Astrocyte (in vitro differentiated cells and primary cell): ENCODE measurements at regions not wholly inside any gene's neighbourhood (a gene's known extent, or its start where the extent isn't known, plus 50 kb on each side); places are given as distances from the start of the nearest gene placed in this dataset.

Source experiments
- DNase-seq: peaks from one replicate; pipeline ENCODE4 v3.0.0-alpha.2; 2010; ENCODE audit warnings: low read depth
- FAIRE-seq: peaks from 2 replicates; lab custom pipeline; 2011; peaks lifted over from hg19 to GRCh38; lab: Jason Lieb, UNC
- H2AFZ ChIP-seq: 2 replicates; pipeline ENCODE4 v1.6.0; 2012; ENCODE audit warnings: low read depth, low read length, inconsistent platforms
- H3K27ac ChIP-seq: 2 replicates; pipeline ENCODE4 v1.5.1; 2011; ENCODE audit warnings: low read depth, low read length, inconsistent platforms
- H3K27me3 ChIP-seq: 2 replicates; pipeline ENCODE4 v1.6.0; 2011; ENCODE audit warnings: low read length, inconsistent platforms; ENCODE audit not compliant: insufficient read depth
- H3K36me3 ChIP-seq: 2 replicates; pipeline ENCODE4 v1.5.1; 2011; ENCODE audit warnings: low read length, inconsistent platforms; ENCODE audit not compliant: insufficient read depth
- H3K4me1 ChIP-seq: 2 replicates; pipeline ENCODE4 v1.5.1; 2011; ENCODE audit warnings: low read length, inconsistent platforms; ENCODE audit not compliant: insufficient read depth
- H3K4me2 ChIP-seq: 2 replicates; pipeline ENCODE4 v1.6.0; 2012; ENCODE audit warnings: low read length, inconsistent platforms
- H3K4me3 ChIP-seq: 2 replicates; pipeline ENCODE4 v1.5.1; 2011; ENCODE audit warnings: low read depth, mild to moderate bottlenecking, low read length, inconsistent platforms; ENCODE audit not compliant: insufficient read depth
- H3K79me2 ChIP-seq: 2 replicates; pipeline ENCODE4 v1.6.0; 2012; ENCODE audit warnings: mild to moderate bottlenecking, low read length, inconsistent platforms; ENCODE audit not compliant: insufficient read depth
- H3K9ac ChIP-seq: 2 replicates; pipeline ENCODE4 v1.6.0; 2012; ENCODE audit warnings: mild to moderate bottlenecking, low read length, inconsistent platforms
- H3K9me3 ChIP-seq: 2 replicates; pipeline ENCODE4 v1.5.1; 2012; ENCODE audit warnings: low read depth, mild to moderate bottlenecking, low read length, inconsistent platforms; ENCODE audit not compliant: insufficient read depth
- H4K20me1 ChIP-seq: 2 replicates; pipeline ENCODE4 v1.6.0; 2012; ENCODE audit warnings: low read length, inconsistent platforms; ENCODE audit not compliant: insufficient read depth
- H3K27ac Mint-ChIP-seq: one replicate; pipeline ENCODE4 v1.8.0; 2021; ENCODE audit warnings: mild to moderate bottlenecking, mixed read lengths; ENCODE audit not compliant: unreplicated experiment
- H3K27me3 Mint-ChIP-seq: one replicate; pipeline ENCODE4 v1.8.0; 2021; ENCODE audit warnings: low read depth, mixed read lengths; ENCODE audit not compliant: unreplicated experiment
- H3K36me3 Mint-ChIP-seq: one replicate; pipeline ENCODE4 v1.8.0; 2021; ENCODE audit warnings: low read depth, mixed read lengths; ENCODE audit not compliant: unreplicated experiment
- H3K4me1 Mint-ChIP-seq: one replicate; pipeline ENCODE4 v1.8.0; 2021; ENCODE audit warnings: low read depth, mixed read lengths; ENCODE audit not compliant: unreplicated experiment
- H3K4me3 Mint-ChIP-seq: one replicate; pipeline ENCODE4 v1.8.0; 2021; ENCODE audit warnings: mild to moderate bottlenecking, moderate library complexity, mixed read lengths; ENCODE audit not compliant: unreplicated experiment
- H3K9me3 Mint-ChIP-seq: one replicate; pipeline ENCODE4 v1.8.0; 2021; ENCODE audit warnings: mild to moderate bottlenecking, mixed read lengths; ENCODE audit not compliant: unreplicated experiment
- EZH2 ChIP-seq: IDR thresholded peaks from 2 replicates; pipeline ENCODE4 v1.6.1; 2012; ENCODE audit warnings: mild to moderate bottlenecking, low read length, inconsistent platforms; ENCODE audit not compliant: insufficient read depth
- TF ChIP-seq, protein P1 (sequence below): IDR thresholded peaks from 2 replicates; pipeline ENCODE4 v1.5.1; 2011; ENCODE audit warnings: low read depth, mild to moderate bottlenecking, inconsistent platforms, low read length, moderate library complexity; ENCODE audit not compliant: insufficient read depth

DNA sequence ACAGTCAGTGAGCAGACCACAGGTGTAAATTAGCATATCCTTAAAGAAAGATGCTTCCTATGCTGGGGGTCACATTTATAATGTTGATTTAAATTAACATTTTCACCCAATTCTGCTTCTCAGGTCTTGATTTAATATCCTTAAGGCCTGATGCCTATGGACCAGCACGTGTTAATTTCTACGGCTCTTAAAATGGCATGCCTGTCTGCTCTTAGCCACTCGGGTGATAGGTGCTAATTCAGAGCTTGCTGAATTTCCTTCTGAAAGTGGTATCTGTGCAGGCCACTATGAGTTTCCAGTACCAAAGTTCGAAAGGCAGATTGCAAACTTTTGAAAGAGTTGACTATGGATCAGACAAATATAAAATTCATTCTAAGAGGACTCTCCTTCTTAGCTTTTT lies 487.4 kb upstream of the ADGRL2 start:
- Mint-ChIP-seq H3K27me3 (no peaks in the 10 kb centered on the region), H3K9me3 (no peaks in the 10 kb centered on the region), H3K4me3 (no peak overlapping the region), H3K36me3 (no peaks in the 10 kb centered on the region), H3K27ac (no peak overlapping the region), H3K4me1 (peaks cover 4% of the 10 kb centered on the region)
- H3K4me3 ChIP-seq, result no peak overlapping the region
- H2AFZ ChIP-seq, result no peak overlapping the region
- H3K9me3 ChIP-seq, result no peaks in the 10 kb centered on the region
- no peaks in the 10 kb centered on the region for H3K27me3 ChIP-seq
- no peaks in the 10 kb centered on the region for H3K79me2 ChIP-seq
- H3K4me2 ChIP-seq, result no peak overlapping the region
- TF ChIP-seq, protein P1, sequence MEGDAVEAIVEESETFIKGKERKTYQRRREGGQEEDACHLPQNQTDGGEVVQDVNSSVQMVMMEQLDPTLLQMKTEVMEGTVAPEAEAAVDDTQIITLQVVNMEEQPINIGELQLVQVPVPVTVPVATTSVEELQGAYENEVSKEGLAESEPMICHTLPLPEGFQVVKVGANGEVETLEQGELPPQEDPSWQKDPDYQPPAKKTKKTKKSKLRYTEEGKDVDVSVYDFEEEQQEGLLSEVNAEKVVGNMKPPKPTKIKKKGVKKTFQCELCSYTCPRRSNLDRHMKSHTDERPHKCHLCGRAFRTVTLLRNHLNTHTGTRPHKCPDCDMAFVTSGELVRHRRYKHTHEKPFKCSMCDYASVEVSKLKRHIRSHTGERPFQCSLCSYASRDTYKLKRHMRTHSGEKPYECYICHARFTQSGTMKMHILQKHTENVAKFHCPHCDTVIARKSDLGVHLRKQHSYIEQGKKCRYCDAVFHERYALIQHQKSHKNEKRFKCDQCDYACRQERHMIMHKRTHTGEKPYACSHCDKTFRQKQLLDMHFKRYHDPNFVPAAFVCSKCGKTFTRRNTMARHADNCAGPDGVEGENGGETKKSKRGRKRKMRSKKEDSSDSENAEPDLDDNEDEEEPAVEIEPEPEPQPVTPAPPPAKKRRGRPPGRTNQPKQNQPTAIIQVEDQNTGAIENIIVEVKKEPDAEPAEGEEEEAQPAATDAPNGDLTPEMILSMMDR, result no peak
- no peak for TF ChIP-seq EZH2
- no peak for FAIRE-seq
- H3K4me1 ChIP-seq, result no peaks in the 10 kb centered on the region
- no peak for DNase-seq
- no peak overlapping the region for H3K9ac ChIP-seq
- no peaks in the 10 kb centered on the region for H4K20me1 ChIP-seq
- no peaks in the 10 kb centered on the region for H3K36me3 ChIP-seq
- H3K27ac ChIP-seq, result no peak overlapping the region

DNA sequence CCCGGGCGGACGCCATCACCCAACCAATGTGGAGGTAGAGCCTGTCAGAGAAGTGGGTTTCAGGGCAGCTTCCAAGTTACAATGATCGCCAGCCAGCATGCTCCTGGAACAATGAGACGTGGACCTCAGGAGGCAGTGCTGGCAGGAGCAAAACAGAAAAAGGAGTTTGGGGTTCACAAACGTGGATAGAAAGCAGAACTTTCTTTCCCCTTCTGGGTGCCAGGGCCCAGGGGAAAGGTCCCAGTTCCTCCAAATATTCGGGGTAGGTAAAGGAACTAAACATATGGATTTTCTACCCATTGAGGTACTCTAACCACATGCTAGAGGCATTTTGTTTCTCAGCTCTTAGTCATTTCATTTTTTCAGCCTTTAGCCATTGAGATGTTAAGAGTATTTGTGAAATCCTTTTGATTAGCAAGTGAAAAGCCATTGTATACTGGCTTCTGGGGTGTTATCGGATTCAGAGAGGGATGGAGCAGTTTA lies 488.4 kb upstream of the ADGRL2 start:
- TF ChIP-seq, protein P1, result no peak
- no peak for TF ChIP-seq EZH2
- DNase-seq (no peak), FAIRE-seq (no peak)
- no peak overlapping the region for H3K4me3 ChIP-seq
- no peak overlapping the region for H3K27ac ChIP-seq
- Mint-ChIP-seq H3K4me3 (no peak overlapping the region), H3K27ac (no peak overlapping the region), H3K36me3 (no peaks in the 10 kb centered on the region), H3K9me3 (no peaks in the 10 kb centered on the region), H3K27me3 (no peaks in the 10 kb centered on the region), H3K4me1 (peaks cover 8% of the 10 kb centered on the region)
- H4K20me1 ChIP-seq, result no peaks in the 10 kb centered on the region
- no peaks in the 10 kb centered on the region for H3K27me3 ChIP-seq
- no peaks in the 10 kb centered on the region for H3K4me1 ChIP-seq
- H3K9ac ChIP-seq, result no peak overlapping the region
- no peaks in the 10 kb centered on the region for H3K36me3 ChIP-seq
- no peaks in the 10 kb centered on the region for H3K79me2 ChIP-seq
- H3K9me3 ChIP-seq, result no peaks in the 10 kb centered on the region
- no peak overlapping the region for H2AFZ ChIP-seq
- no peak overlapping the region for H3K4me2 ChIP-seq

DNA sequence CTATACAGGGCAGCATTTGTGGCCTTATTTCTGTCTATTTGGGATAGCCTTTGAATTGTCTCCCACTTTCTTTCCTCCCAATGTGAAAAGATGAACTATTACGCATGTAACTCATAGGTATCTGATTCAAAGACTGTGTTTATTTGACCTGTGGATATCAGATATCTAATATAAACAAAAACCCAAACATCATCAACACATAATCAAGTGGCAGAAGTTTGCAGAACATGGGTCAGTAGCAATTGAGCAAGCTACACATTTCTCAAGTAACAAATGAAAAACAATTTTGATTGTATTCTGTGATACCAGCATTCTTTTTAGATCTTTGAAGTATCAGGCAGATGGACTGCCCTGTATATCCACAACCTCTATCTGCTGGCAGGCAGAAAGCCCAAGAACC lies 490.5 kb upstream of the ADGRL2 start:
- Mint-ChIP-seq H3K9me3 (no peaks in the 10 kb centered on the region), H3K4me1 (peaks cover 5% of the 10 kb centered on the region), H3K4me3 (no peak overlapping the region), H3K36me3 (no peaks in the 10 kb centered on the region), H3K27ac (no peak overlapping the region), H3K27me3 (no peaks in the 10 kb centered on the region)
- Histone ChIP-seq H3K4me3 (no peak overlapping the region), H3K27ac (no peak overlapping the region), H3K4me2 (no peak overlapping the region), H3K9ac (no peak overlapping the region), H2AFZ (no peak overlapping the region), H3K4me1 (no peaks in the 10 kb centered on the region), H3K9me3 (no peaks in the 10 kb centered on the region), H4K20me1 (no peaks in the 10 kb centered on the region), H3K79me2 (no peaks in the 10 kb centered on the region), H3K36me3 (no peaks in the 10 kb centered on the region), H3K27me3 (no peaks in the 10 kb centered on the region)
- DNase-seq (no peak), FAIRE-seq (no peak)
- no peak for TF ChIP-seq EZH2
- TF ChIP-seq, protein P1, result no peak
